ENCODE measurements at regions not wholly inside any gene's neighbourhood (a gene's known extent, or its start where the extent isn't known, plus 50 kb on each side); places are given as distances from the start of the nearest gene placed in this dataset.

- 68 to 80% methylated on average over 1 of the region's 1 CpG for whole genome bisulfite sequencing, 2 donors
- intact Hi-C loops (cut with DNase I) = no loop called here
- no peaks in the 10 kb centered on the region for H3K4me1 ChIP-seq
- ATAC-seq = no peak
- no peak for DNase-seq
- FAIRE-seq = no peak
- no peaks in the 10 kb centered on the region for H3K27me3 ChIP-seq
- no peak overlapping the region for H3K4me3 ChIP-seq
- no peaks in the 10 kb centered on the region for H3K36me3 ChIP-seq
- no peak for TF ChIP-seq CTCF (IDR thresholded peaks at IDR 0.05)
- H3K27ac ChIP-seq = no peak overlapping the region
- H3K9me3 ChIP-seq = no peaks in the 10 kb centered on the region
These were observed 83.0 kb upstream of the RANBP6 start for GRCh38 chr9:6098431-6098830.

- H3K36me3 ChIP-seq = no peaks in the 10 kb centered on the region
- intact Hi-C loops (cut with DNase I) = no loop called here
- ATAC-seq (no peak), FAIRE-seq (no peak), DNase-seq (no peak)
- no peak overlapping the region for H3K27ac ChIP-seq
- no peaks in the 10 kb centered on the region for H3K27me3 ChIP-seq
- no peaks in the 10 kb centered on the region for H3K4me1 ChIP-seq
- no peak overlapping the region for H3K4me3 ChIP-seq
- no peaks in the 10 kb centered on the region for H3K9me3 ChIP-seq
- TF ChIP-seq CTCF (IDR thresholded peaks at IDR 0.05) = no peak
- 83 to 91% methylated on average over 3 of the region's 3 CpGs for WGBS, 2 donors
These were observed 81.4 kb upstream of the RANBP6 start for GRCh38 chr9:6096821-6097220.

- DNase-seq (no peak), FAIRE-seq (no peak)
These were observed 75.1 kb upstream of the RANBP6 start for GRCh38 chr9:6090277-6091210.

GRCh38 chr9:6089300-6089699 lies 73.9 kb upstream of the RANBP6 start:
- Histone ChIP-seq H3K36me3 (no peaks in the 10 kb centered on the region), H3K4me1 (no peaks in the 10 kb centered on the region), H3K27ac (no peak overlapping the region), H3K27me3 (no peaks in the 10 kb centered on the region), H3K4me3 (no peak overlapping the region), H3K9me3 (no peaks in the 10 kb centered on the region)
- ATAC-seq (no peak), DNase-seq (no peak), FAIRE-seq (no peak)
- TF ChIP-seq CTCF (IDR thresholded peaks at IDR 0.05) = no peak
- WGBS, 2 donors = 67 to 74% methylated on average over 1 of the region's 1 CpG
- intact Hi-C loops (cut with DNase I) = no loop called here

More at GRCh38 chr9:6090277-6091210, 75.1 kb upstream of the RANBP6 start:
- Histone ChIP-seq H3K4me3 (no peak overlapping the region), H3K36me3 (no peaks in the 10 kb centered on the region), H3K27me3 (no peaks in the 10 kb centered on the region), H3K27ac (no peak overlapping the region), H3K4me1 (no peaks in the 10 kb centered on the region), H3K9me3 (no peaks in the 10 kb centered on the region)
- ATAC-seq = no peak
- TF ChIP-seq CTCF (IDR thresholded peaks at IDR 0.05) = no peak
- 63 to 72% methylated on average over 1 of the region's 1 CpG for WGBS, 2 donors
- intact Hi-C loops (cut with DNase I) = no loop called here

- no peaks in the 10 kb centered on the region for H3K9me3 ChIP-seq
- no peaks in the 10 kb centered on the region for H3K27me3 ChIP-seq
- no peaks in the 10 kb centered on the region for H3K36me3 ChIP-seq
- no peak overlapping the region for H3K27ac ChIP-seq
- ATAC-seq = no peak
- H3K4me3 ChIP-seq = no peak overlapping the region
- TF ChIP-seq CTCF (IDR thresholded peaks at IDR 0.05) = no peak
- no peaks in the 10 kb centered on the region for H3K4me1 ChIP-seq
- FAIRE-seq = no peak
- intact Hi-C loops (cut with DNase I) = no loop called here
- WGBS, 2 donors = 90 to 93% methylated on average over 9 of the region's 9 CpGs
- no peak for DNase-seq
These were observed 70.7 kb upstream of the RANBP6 start for GRCh38 chr9:6086006-6086655.

Data from pancreas (tissue), 10 donors.